ENCODE measurements at regions not wholly inside any gene's neighbourhood (a gene's known extent, or its start where the extent isn't known, plus 50 kb on each side); places are given as distances from the start of the nearest gene placed in this dataset.
"Not testable (repeated sequence)": the region's sequence is repeated elsewhere in the genome, so short reads cannot be mapped to it uniquely, and the experiment has no call there.

DNA sequence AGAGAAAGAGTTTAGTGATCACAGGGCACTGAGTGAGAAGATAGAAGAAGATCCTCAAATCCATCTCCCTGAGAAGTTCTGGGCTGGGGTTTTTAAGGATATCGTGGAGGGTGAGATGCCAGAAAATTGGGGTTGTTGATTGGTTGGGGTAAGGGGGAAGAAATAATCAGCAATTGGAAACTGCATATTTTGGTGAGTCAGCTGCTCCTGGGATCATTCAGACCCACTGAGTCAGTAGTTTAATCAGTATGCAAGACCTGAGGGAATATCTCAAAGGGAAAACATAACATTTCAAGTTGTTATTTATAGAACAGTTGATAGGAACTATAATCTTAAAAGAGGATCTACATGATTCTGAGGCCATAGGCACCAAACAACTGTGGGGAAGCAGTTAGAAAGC is 183.4 kb downstream of the FCRL5 start:
- not testable (repeated sequence) for DNase-seq (ENCODE audit: low spot score)

DNA sequence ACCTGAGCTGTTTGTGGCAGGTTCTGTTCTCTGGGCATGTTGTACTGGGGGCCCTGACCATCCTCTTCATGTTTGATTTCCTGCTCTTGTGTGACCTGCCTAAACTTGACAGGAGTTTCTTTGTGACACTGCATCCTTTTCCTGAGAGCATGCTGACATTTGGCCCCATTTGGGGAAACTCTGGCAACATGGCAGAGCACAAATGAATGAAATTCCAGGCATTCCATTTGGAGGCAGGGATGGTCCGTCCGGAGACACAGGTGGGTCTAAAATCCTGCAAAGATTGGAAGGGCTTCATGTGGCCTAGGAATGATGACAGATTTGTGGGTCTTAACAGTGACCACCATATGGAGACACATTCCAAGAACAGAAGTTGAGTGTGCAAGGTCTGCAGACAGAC is 184.0 kb downstream of the FCRL5 start:
- no peak for DNase-seq (ENCODE audit: low spot score)

DNA sequence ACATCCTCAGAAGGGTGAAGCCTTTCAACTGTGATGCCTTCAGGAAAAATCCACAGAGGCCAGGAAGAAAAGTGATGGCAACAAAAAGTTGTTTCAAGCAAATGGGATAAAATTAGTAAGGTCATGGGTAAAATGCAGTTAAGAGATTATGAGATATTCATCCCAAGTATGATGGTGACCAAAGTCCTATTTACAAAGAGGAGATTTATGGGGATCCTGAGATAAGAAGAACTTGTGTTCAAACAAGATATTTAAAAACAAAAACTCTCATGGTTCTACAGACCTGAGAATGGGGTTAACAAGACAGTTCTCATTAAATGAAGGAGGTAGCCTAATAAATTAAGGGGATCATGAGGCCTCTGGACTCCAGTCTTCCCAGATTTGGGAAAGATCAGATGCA is 184.4 kb downstream of the FCRL5 start:
- DNase-seq (ENCODE audit: low spot score): no peak

DNA sequence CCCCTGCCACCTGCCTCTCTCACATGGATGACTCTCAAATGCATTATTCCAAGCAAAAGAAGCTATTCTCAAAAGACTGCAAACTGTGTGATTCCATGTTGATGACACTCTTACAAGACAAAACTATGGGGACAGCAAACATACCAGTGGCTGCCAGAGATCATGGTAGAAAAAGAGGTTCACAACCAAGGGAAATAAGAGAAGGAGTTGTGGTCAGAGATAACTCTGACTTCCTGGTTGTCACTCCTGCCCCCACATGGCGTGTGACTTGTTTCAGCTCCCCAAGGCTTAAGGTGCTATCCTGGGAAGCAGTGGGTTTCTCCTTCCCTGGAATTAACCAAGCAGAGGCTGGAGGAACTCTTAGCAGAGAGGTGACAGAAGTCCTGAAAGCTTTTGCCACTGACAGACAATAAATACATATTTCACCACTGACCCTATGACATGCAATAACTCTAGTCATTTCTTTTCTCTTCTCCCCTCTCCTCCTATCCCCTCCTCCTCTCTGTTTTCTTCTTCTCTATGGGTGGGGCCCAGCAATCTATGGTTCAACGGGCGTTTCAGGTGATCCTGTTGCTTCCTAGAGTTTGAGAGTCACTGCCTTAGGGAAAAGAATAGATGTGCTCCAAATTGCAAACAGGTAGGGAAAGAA is 185.1 kb downstream of the FCRL5 start:
- no peak for DNase-seq (ENCODE audit: low spot score)

DNA sequence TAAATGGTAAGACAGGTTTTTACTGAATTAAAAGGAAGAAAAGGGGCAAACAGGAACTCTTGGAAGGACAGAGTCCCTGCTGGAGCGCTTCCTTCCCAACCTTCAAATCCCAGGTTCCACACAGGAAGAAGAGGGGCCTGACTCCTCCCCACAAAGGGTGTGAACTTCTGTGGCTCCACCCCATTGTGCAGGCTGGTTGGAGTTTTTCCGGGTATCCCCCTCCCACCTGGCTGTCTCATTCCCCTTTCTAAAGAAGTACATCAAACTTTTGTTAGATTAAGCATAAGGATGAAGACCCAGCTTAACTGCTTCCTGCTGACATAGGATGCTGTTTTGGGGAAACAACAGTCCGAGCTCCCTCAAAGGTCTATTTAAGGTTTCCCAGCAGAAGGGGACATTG is 187.7 kb downstream of the FCRL5 start:
- DNase-seq (ENCODE audit: low spot score): no peak

DNA sequence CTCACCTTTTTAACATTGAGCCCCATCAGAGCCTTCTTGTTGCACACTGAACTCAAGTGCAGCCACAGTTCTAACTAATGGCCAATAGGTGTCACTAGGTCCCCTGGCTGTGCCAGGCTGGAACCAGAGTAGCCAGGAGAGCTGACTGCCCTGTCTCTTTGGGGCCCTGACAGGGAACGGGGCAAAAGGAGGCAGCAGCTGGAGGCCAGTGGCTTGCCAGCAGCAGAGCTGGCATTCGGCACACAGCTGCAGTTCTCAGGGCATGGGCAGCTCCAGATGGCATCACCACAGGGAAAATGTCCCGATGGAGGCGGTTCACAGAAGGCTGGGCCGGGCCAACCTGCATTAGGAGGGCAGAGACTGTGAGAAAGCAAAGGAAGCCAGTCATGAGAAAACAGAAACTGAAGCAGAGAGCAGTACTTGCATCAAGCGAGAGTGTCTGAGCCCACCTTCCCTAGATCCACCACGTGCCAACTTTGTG is 188.6 kb downstream of the FCRL5 start:
- DNase-seq (ENCODE audit: low spot score): no peak

DNA sequence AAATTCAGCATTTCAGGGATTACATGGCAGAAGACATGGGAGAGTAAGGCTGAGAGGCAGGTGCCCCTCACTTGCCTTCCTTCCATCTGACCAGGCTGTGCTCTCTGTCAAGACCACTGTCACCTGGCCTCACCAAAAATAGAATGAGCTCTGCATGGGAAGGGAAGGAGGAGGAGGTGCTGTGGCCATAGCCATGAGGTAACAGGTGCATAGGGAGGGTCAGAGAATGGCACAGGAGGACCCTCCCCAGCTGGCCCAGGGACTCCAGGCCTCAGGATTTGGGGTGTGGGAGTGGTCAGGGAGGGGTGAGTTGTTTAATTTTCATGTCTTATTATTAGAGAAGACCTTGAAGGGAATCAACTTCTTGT is 192.3 kb downstream of the FCRL5 start:
- DNase-seq (ENCODE audit: low spot score): no peak

DNA sequence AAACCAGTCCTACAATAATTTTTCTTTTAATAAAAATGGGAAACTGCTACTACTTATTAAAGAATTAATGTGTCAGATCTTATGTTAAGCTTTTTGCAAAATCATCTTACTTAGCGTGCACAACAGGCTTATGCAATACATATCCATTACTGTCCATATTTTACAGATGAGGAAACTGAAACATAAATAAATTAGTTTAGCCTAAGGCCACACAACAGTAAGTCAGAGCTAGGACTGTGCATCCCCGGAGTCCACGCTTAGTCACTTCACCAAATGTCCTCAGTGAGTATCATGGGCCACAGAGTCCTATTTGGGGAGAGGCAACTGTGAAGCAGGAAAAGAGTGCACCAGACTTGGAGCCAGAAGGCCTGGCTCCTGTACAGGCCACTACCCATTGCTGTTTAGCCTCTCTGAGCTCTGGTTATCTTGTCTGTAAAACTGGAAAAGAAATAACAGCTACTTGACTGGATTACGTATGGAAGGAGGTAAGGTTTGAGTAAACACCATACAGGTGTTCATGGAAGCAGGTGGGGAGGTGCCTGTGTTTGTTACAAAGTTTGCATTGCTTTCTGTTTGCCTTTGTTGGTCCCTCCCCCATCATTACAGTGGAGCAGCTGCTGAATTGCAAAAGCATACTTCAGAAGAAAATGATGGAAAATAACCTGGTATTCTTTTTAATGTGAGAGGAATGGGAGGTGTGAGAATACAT is 192.8 kb downstream of the FCRL5 start:
- DNase-seq (ENCODE audit: low spot score): no peak

DNA sequence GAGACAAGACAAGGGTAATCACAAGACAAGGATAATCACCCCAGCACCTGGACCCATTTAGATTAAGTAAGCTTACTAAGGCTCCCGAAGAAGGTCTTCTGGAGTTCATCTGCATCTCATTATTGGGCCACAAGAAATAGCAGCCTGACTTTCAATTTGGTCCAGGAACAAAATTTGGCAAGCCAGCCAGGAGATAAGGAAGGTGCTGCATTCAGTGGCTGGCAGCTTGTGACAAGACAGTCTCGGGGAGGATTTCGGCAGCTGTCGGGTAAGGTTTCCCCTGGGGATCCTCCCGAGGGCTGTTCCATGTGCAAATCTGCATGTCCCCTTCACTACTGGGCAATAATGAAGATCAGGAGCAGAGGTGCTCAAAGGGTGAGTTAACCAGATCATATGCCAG is 195.2 kb downstream of the FCRL5 start:
- no peak for DNase-seq (ENCODE audit: low spot score)

DNA sequence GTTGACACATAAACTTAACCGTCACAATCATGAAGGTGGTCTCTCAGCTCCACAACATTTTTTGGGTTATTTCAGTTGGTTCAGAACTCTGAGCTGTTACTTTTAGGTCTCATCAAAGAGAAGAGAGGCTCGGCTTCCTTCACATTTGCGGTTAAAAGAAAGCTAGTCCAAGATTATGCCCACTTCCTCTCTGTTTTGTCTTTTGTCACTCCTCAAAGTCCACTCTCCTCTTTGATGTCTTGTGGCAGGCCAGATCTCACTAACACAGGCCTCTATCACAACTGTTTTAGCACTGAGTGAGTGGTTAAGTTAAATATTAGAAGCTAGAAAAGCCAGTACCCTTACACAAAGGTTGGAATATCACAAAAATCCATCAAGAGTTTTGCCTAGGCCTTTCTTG is 195.7 kb downstream of the FCRL5 start:
- DNase-seq (ENCODE audit: low spot score): no peak

DNA sequence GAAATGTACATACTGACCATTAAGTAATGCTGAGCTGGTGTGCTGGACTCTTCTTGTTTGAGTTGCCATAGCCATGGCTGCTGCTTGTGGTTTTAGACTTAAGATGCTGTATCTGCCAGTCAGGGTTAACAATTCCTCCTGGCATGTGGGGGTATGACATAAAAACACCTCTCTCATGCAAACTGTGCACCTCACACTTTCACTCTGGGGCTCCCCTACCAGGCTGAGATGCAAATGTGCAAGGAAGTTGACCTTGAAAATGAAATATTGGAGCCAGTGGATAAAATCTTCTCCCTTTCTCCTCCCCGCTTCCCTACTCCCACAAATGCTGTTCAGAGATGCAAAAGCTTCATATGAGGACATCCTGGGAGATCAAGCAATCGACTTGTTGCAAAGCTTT is 198.8 kb downstream of the FCRL5 start:
- no peak for DNase-seq (ENCODE audit: low spot score)

DNA sequence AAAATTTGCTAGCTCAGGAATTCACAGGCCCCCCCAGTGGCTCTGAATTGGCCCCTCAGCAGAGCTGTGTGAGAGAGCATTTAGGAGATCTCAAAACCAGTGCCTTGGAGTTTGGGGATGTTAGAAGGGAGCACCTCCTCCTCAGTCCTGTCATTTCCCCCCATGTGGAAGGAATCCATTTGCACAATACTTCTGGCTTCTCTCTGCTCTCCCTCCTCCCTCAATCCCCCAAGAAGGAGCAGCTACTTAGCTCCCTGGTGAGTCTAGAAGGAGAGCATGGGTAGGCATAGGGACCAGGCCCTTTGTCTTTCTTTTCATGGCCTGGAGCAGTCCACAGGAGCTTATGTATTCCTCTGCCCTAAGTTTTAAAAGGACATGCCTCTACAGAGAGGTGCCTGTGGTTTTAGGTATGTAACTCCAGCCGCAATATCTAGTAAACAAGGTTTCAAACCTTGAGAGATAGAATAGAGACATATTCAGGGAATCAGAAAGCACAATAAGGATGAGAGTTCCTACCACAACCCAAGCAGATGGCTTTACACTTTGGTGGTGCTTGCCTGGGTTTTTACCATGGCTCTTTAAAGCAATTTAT is 199.4 kb downstream of the FCRL5 start:
- no peak for DNase-seq (ENCODE audit: low spot score)

DNA sequence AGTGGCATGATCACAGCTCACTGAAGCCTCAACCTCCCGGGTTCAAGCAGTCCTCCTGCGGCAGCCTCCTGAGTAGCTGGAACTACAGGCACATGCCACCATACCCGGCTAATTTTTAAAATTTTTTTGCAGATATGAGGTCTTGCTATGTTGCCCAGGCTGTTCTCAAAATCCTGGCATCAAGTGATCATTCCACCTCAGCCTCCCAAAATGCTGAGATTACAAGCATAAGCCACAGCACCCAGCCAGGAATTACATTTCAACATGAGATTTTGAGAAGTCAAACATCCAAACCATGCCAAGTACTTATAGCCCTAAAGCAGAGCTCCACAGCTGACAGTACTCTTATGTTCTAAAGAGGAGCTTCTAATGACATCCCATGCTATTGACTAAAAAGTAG is 200.1 kb downstream of the FCRL5 start:
- no peak for DNase-seq (ENCODE audit: low spot score)

DNA sequence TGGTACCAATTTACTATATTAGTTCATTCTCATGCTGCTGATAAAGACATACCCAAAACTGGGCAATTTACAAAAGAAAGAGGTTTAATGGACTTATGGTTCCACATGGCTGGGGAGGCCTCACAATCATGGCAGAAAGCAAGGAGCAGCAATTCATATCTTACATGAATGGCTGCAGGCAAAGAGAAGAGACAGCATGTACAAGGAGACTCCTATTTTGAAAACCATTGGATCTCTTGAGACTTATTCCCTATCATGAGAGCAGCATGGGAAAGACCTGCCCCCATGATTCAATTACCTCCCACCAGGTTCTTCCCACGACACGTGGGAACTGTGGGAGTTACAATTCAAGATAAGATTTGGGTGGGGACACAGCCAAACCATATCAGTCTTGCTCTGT is 200.5 kb downstream of the FCRL5 start:
- not testable (repeated sequence) for DNase-seq (ENCODE audit: low spot score)

DNA sequence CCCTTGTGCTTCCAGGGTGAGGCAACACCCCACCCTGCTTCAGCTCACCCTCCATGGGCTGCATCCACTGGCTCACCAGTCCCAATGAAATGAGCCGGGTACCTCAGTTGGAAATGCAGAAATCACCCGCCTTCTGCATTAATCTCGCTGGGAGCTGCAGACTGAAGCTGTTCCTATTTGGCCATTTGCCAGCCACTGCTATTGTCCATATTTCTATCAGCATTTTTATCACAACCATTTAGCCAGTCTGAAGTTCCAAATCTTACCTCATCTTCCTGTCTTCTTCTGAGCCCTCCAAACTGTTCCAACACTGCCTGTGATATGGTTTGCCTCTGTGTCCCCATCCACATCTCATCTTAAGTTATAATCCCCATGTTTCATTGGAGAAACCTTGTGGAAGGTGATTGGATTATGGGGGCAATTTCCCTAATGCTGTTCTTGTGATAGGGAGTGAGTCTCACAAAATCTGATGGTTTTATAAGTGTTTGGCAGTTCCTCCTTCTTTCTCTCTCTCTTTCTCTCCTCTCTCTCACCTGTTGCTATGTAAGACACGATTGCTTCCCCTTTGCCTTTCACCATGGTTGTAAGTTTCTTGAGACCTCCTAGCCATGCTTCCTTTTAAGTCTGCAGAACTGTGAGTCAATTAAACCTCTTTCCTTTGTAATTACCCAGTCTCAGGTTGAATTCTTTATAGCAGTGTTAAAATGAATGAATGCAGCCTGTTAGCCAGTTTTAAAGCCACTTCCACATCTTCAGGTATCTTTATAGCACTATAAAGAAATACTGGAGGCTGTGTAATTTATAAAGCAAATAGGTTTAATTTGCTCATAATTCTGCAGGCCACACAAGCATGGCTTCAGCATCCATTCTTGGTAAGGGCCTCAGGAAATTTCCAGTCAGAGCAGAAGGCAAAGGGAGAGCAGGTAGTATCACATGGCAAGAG is 203.5 kb downstream of the FCRL5 start:
- DNase-seq (ENCODE audit: low spot score): no peak

DNA sequence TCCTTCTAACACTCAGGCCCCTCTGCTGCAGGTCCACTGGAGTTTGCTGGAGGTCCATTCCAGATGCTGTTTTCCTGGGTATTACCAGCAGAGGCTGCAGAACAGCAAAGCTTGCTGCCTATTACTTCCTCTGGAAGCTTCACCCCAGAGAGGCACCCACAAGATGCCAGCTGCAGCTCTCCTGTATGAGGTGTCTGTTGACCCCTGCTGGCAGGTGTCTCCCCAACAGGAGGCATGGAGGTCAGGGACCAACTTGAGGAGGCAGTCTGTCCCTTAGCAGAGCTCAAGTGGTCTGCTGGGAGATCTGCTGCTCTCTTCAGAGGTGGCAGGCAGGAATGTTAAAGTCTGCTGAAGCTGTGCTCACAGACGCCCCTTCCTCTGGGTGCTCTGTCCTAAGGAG is 204.8 kb downstream of the FCRL5 start:
- no peak for DNase-seq (ENCODE audit: low spot score)

DNA sequence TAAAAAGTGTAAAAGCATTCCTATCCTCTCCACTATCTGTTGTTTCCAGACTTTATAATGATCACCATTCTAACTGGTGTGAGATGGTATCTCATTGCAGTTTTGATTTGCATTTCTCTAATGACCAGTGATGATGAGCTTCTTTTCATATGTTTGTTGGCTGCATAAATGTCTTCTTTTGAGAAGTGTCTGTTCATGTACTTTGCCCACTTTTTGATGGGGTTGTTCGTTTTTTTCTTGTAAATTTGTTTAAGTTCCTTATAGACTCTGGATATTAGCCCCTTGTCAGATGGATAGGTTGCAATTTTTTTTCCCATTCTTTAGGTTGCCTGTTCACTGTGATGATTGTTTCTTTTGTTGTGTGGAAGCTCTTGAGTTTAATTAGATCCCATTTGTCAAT is 199.6 kb upstream of the ETV3 start:
- DNase-seq (ENCODE audit: low spot score): not testable (repeated sequence)

DNA sequence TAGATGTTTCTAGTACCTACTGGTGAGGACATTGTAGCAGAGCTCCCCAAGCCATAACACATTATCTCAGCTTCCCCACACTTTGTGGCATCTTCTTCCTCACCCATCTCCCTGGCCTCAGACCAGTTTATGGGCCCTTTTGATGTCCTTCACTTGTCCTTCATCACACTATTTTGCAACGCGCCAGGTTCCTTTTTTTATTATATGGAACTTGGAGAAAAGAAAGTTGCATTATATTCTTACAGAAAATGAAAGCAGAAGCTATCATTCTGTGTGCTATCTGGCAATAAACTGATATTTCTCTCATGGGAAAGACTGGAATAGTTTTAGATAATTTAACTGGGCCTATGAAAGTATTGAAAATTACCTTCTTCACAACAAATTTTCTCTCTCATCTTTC is 196.9 kb upstream of the ETV3 start:
- no peak for DNase-seq (ENCODE audit: low spot score)

DNA sequence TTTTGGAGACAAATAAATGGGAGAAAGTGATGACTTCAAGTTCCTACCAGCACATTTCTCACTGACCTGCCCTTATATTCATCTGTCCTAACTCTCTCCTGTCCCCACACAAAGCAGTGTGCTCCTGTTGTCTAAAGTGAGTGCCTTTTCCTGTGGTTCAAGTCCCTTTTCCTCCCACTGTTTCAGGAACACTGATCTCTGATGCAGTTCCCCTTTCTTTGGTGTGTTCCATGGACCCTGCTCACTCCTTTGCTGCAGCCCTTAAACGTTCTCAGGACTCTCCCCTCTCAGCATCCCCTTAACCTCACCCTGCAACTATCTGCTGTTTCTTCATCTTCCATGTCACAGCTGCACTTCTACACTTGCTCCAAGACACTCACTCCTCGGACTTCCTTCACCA is 195.8 kb upstream of the ETV3 start:
- DNase-seq (ENCODE audit: low spot score): no peak

DNA sequence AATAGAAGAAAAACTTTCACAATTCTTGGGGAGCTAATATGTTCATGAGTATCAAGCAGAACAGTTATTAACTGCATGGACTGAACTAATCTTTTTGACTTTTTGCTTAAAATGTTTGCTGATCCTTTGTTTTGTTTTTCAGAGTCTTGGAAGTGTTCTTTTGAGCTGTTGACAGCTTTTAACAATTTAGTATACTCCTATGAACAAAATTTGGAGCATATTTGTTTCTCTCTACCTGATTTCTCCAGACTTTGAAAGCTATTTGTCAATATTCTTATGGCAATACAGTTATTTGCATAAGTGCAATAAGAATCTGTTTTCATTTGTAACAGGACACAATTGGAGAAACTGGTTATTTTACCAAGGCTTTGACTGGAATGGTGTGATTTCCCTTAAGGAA is 192.0 kb upstream of the ETV3 start:
- DNase-seq (ENCODE audit: low spot score): not testable (repeated sequence)

DNA sequence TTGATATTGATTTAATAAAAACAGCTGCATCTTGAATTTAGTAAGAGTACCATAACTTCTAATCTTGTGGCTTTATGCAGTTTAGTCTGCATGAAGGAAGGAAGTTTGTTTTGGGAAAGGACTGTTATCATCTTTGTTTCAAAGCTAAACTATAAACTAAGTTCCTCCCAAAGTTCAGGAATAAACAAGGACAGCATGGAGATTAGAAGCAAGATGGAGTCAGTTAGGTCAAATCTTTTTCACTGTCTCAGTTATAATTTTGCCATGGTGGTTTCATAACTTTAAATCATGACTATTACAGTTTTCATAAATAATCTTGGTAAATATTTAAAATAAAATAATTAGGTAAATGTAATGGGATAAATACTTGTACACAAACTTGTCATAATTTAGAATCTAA is 189.9 kb upstream of the ETV3 start:
- DNase-seq (ENCODE audit: low spot score): not testable (repeated sequence)

DNA sequence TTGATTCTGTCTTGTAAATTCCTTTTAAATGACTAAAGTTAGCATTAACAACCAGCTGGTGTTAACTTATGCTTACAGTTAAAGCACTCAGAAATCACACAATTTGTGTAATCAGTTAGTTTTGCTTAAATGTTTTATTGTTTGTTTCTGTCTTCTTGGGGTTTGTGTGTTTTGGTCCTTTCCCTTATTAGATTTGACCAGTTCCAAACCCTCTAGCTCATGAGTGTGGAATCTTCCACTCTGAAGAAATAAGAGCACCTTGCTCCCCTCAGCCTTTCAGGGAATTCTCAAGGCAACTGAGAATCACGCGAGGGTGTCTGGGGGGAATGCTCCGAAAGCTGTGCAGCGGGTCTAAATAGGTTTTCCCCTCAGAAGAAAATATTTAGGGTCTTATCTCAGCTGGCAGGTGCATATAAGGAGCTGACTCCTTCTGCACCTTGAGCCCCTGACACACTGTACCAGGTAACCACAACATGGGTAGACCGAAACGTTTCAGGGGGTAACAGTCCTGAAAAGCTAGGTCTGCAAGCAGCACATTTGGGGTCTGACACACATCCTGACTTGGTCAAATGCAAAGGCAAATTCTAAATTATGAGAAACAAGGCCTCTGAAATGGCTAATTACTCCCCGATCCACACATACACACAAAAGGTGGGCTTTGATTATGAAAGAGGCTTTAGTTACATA is 188.1 kb upstream of the ETV3 start:
- no peak for DNase-seq (ENCODE audit: low spot score)

Measured in left forelimb (tissue), 1 donor.